SK-N-SH (cell line): ENCODE measurements at regions not wholly inside any gene's neighbourhood (a gene's known extent, or its start where the extent isn't known, plus 50 kb on each side); places are given as distances from the start of the nearest gene placed in this dataset.

ENCODE experiments used
- CTCF ChIA-PET: fragments of 300-600, 350-600 bp; formaldehyde crosslinking; extraction: SDS; loops from one replicate; lab custom pipeline; 2021; lab: Yijun Ruan, JAX
- POLR2A ChIA-PET: fragments of 350-600 bp; sonication (Branson Sonifier 250); formaldehyde crosslinking; extraction: SDS; loops from one replicate; lab custom pipeline; 2020; ENCODE audit warnings: antibody characterized with exemption, inconsistent platforms; lab: Yijun Ruan, JAX
- DNase-seq: peaks from one replicate; pipeline ENCODE4 v3.0.0; 2012
- H2AFZ ChIP-seq: fragments of 200-600 bp; sonication (generic); 2 replicates; pipeline ENCODE4 v1.8.1; 2016; ENCODE audit warnings: antibody characterized with exemption, mild to moderate bottlenecking, low read depth
- H3F3A ChIP-seq: fragments of 200-600 bp; sonication (generic); replicated peaks from 2 replicates; pipeline ENCODE3; 2016; ENCODE audit warnings: antibody characterized with exemption, mild to moderate bottlenecking; ENCODE audit not compliant: insufficient read depth
- H3K27ac ChIP-seq, 2 experiments: fragments of 200-500 bp in 1 of 2; fragments of 200-600 bp in 1 of 2; sonication (Bioruptor generic) in 1 of 2; sonication (generic), shearing (Covaris generic) in 1 of 2; 2 replicates each; pipeline versions ENCODE4 v1.5.1 to v1.6.1; 2014 to 2016; ENCODE audit warnings: low read depth in 2 of 2, inconsistent platforms in 1 of 2, low read length in 1 of 2, mild to moderate bottlenecking in 1 of 2, mixed read lengths in 1 of 2
- H3K27me3 ChIP-seq: fragments of 200-600 bp; sonication (generic), shearing (Covaris generic); 2 replicates; pipeline ENCODE4 v1.6.1; 2016; ENCODE audit warnings: mixed run types; ENCODE audit not compliant: insufficient read depth
- H3K36me3 ChIP-seq, 2 experiments: fragments of 200-500 bp in 1 of 2; fragments of 200-600 bp in 1 of 2; sonication (Bioruptor generic) in 1 of 2; sonication (generic) in 1 of 2; replicated peaks in 1 of 2; 2 replicates each; pipeline versions ENCODE3 to v1.5.1; 2014 to 2016; ENCODE audit warnings: low read length in 1 of 2, mild to moderate bottlenecking in 1 of 2; ENCODE audit not compliant: insufficient read depth in 2 of 2, control insufficient read depth in 1 of 2
- H3K4me1 ChIP-seq, 2 experiments: fragments of 200-500 bp in 1 of 2; fragments of 200-600 bp in 1 of 2; sonication (Bioruptor generic) in 1 of 2; sonication (generic), shearing (Covaris generic) in 1 of 2; 2 replicates each; pipeline versions ENCODE4 v1.5.1 to v1.6.1; 2014 to 2016; ENCODE audit warnings: low read depth in 1 of 2, low read length in 1 of 2, mixed run types in 1 of 2; ENCODE audit not compliant: insufficient read depth in 2 of 2, control insufficient read depth in 1 of 2
- H3K4me2 ChIP-seq: fragments of 200-600 bp; sonication (generic), shearing (Covaris generic); 2 replicates; pipeline ENCODE4 v1.6.1; 2017; ENCODE audit warnings: mixed run types
- H3K4me3 ChIP-seq, 2 experiments: fragments of 200-500 bp in 1 of 2; fragments of 200-600 bp in 1 of 2; sonication (Bioruptor generic) in 1 of 2; sonication (generic), shearing (Covaris generic) in 1 of 2; 2 replicates each; pipeline versions ENCODE4 v1.5.1 to v1.8.1; 2014 to 2016; ENCODE audit warnings: low read depth in 2 of 2, inconsistent platforms in 1 of 2, low read length in 1 of 2, mild to moderate bottlenecking in 1 of 2, mixed read lengths in 1 of 2, moderate library complexity in 1 of 2
- H3K79me2 ChIP-seq: fragments of 200-600 bp; sonication (generic); 2 replicates; pipeline ENCODE4 v1.8.1; 2017; ENCODE audit warnings: mild to moderate bottlenecking; ENCODE audit not compliant: insufficient read depth
- H3K9ac ChIP-seq: fragments of 200-600 bp; sonication (generic); 2 replicates; pipeline ENCODE4 v1.6.1; 2017; ENCODE audit warnings: mixed run types
- H3K9me2 ChIP-seq: fragments of 200-600 bp; sonication (generic); 2 replicates; pipeline ENCODE4 v1.6.1; 2017; ENCODE audit warnings: mixed run types
- H3K9me3 ChIP-seq: fragments of 200-600 bp; sonication (generic); 2 replicates; pipeline ENCODE4 v1.6.1; 2017; ENCODE audit warnings: mixed run types, mild to moderate bottlenecking, moderate library complexity
- H4K20me1 ChIP-seq: fragments of 200-600 bp; sonication (generic); 2 replicates; pipeline ENCODE4 v1.6.1; 2017; ENCODE audit warnings: mild to moderate bottlenecking, mixed run types; ENCODE audit not compliant: insufficient read depth
- CTCF ChIP-seq: fragments of 200-600 bp; sonication (generic); IDR thresholded peaks from 2 replicates; pipeline ENCODE4 v1.6.1; 2017; ENCODE audit warnings: antibody characterized with exemption, mild to moderate bottlenecking, moderate library complexity
- EP300 ChIP-seq, 2 experiments: IDR thresholded peaks; 2 replicates each; pipeline versions ENCODE4 v1.4.0 to v1.6.1; 2012; ENCODE audit warnings: borderline replicate concordance in 1 of 2, low read depth in 1 of 2, low read length in 1 of 2
- EZH2phosphoT487 ChIP-seq: fragments of 200-600 bp; sonication (generic); IDR thresholded peaks from 2 replicates; pipeline ENCODE4 v1.6.1; 2017; ENCODE audit warnings: low read depth, mixed run types, mild to moderate bottlenecking, antibody characterized with exemption, moderate library complexity, borderline replicate concordance
- FOXJ3 ChIP-seq: sonication (generic); formaldehyde crosslinking; IDR thresholded peaks from 2 replicates; pipeline ENCODE4 v1.5.1; 2020; ENCODE audit warnings: mild to moderate bottlenecking, missing genetic modification reagents
- FOXM1 ChIP-seq: IDR thresholded peaks from 2 replicates; pipeline ENCODE4 v1.4.0; 2012; ENCODE audit warnings: low read depth, mild to moderate bottlenecking
- GABPA ChIP-seq: IDR thresholded peaks from 2 replicates; pipeline ENCODE4 v1.4.0; 2012; ENCODE audit warnings: low read depth, mild to moderate bottlenecking
- IRF3 ChIP-seq: fragments of 150-350 bp; IDR thresholded peaks from 2 replicates; pipeline ENCODE4 v1.6.1; 2016; ENCODE audit warnings: mild to moderate bottlenecking, low read depth, low read length
- MXI1 ChIP-seq: IDR thresholded peaks from 2 replicates; pipeline ENCODE4 v1.6.1; 2012; ENCODE audit warnings: mild to moderate bottlenecking, low read depth, low read length, improper control_type of control experiment
- RAD21 ChIP-seq: IDR thresholded peaks from 2 replicates; pipeline ENCODE4 v1.6.1; 2012; ENCODE audit warnings: mild to moderate bottlenecking, low read length
- RCOR1 ChIP-seq: fragments of 150-350 bp; IDR thresholded peaks from 2 replicates; pipeline ENCODE4 v1.6.1; 2017; ENCODE audit warnings: antibody characterized with exemption, low read length
- REST ChIP-seq: IDR thresholded peaks from 2 replicates; pipeline ENCODE4 v1.6.1; 2012; ENCODE audit warnings: mild to moderate bottlenecking, low read depth, low read length, moderate library complexity
- RFX5 ChIP-seq: IDR thresholded peaks from 2 replicates; pipeline ENCODE4 v1.6.1; 2012; ENCODE audit warnings: mild to moderate bottlenecking, improper control_type of control experiment, low read length
- USF1 ChIP-seq: IDR thresholded peaks from 2 replicates; pipeline ENCODE4 v1.4.0; 2012; ENCODE audit warnings: low read depth, borderline replicate concordance
- WGBS: methylation state at CpG from one replicate; pipeline ENCODE4 v1.1.6; 2017; ENCODE audit warnings: low lambda C conversion rate; 5-methylcytosine and 5-hydroxymethylcytosine counted together

GRCh38 chr17:72024457-72024856 is 96.4 kb upstream of the SOX9 start:
- Histone ChIP-seq H4K20me1 (no peaks in the 10 kb centered on the region), H3K9me2 (no peaks in the 10 kb centered on the region), H2AFZ (no peak overlapping the region), H3F3A (no peaks in the 10 kb centered on the region), H3K9me3 (no peaks in the 10 kb centered on the region), H3K27ac (no peak overlapping the region), H3K4me3 (no peak overlapping the region), H3K4me1 (no peaks in the 10 kb centered on the region; a peak in 1 of 4 replicates), H3K79me2 (no peaks in the 10 kb centered on the region), H3K36me3 (no peaks in the 10 kb centered on the region), H3K9ac (no peak overlapping the region), H3K4me2 (no peak overlapping the region), H3K27me3 (no peaks in the 10 kb centered on the region; the same call in 1 of the 2 replicates)
- CTCF ChIA-PET = interaction anchor here (1.0 to 1.2 kb wide), 2 partner anchors 87 to 551 kb away, joined by 3 to 4 read pairs; no protein-coding TSS in a partner anchor
- TF ChIP-seq FOXJ3 (CRISPR knock-in tag) (no peak), RCOR1 (no peak), RFX5 (no peak), EP300 (IDR thresholded peaks at IDR 0.05; ENCODE audit: borderline replicate concordance in 1 of 2, low read depth in 1 of 2, low read length in 1 of 2) (no peak)
- POLR2A ChIA-PET = no interaction called here
- no peak for DNase-seq

- H3K9me3 ChIP-seq = no peaks in the 10 kb centered on the region
- POLR2A ChIA-PET = no interaction called here
These were observed 95.7 kb upstream of the SOX9 start for GRCh38 chr17:72025113-72025512.

More at GRCh38 chr17:72025113-72025512, 95.7 kb upstream of the SOX9 start:
- H3F3A ChIP-seq = no peaks in the 10 kb centered on the region
- H3K36me3 ChIP-seq = no peaks in the 10 kb centered on the region
- 47% methylated on average over 5 of the region's 5 CpGs for WGBS
- no peak for TF ChIP-seq USF1
- no peak for TF ChIP-seq IRF3
- no peak for TF ChIP-seq MXI1
- no peak for TF ChIP-seq RAD21
- TF ChIP-seq FOXM1 = no peak
- TF ChIP-seq EZH2phosphoT487 = no peak
- no peak for TF ChIP-seq EP300 (IDR thresholded peaks at IDR 0.05; ENCODE audit: borderline replicate concordance in 1 of 2, low read depth in 1 of 2, low read length in 1 of 2)
- no peak for TF ChIP-seq CTCF
- no peak for TF ChIP-seq GABPA
- TF ChIP-seq REST = no peak
- H3K27me3 ChIP-seq = no peaks in the 10 kb centered on the region; the same call in 1 of the 2 replicates
- no peaks in the 10 kb centered on the region for H3K9me2 ChIP-seq
- H3K9ac ChIP-seq = no peak overlapping the region
- no peaks in the 10 kb centered on the region for H3K79me2 ChIP-seq
- H3K4me2 ChIP-seq = no peak overlapping the region
- no peak overlapping the region for H2AFZ ChIP-seq
- CTCF ChIA-PET = interaction anchor here (1.0 to 1.2 kb wide), 2 partner anchors 86 to 552 kb away, joined by 3 to 4 read pairs; no protein-coding TSS in a partner anchor
- H3K4me3 ChIP-seq = no peak overlapping the region
- H3K4me1 ChIP-seq = peaks cover 0 to under 1% of the 10 kb centered on the region in 2 experiments; a peak in 1 of 4 replicates
- no peak for DNase-seq
- no peak overlapping the region for H3K27ac ChIP-seq
- H4K20me1 ChIP-seq = no peaks in the 10 kb centered on the region
